ENCODE measurements at regions not wholly inside any gene's neighbourhood (a gene's known extent, or its start where the extent isn't known, plus 50 kb on each side); places are given as distances from the start of the nearest gene placed in this dataset.
"Not testable (repeated sequence)": the region's sequence is repeated elsewhere in the genome, so short reads cannot be mapped to it uniquely, and the experiment has no call there.

GRCh38 chr4:188975271-188975670 is 836.0 kb downstream of the TRIML1 start:
- TF ChIP-seq, protein P1, sequence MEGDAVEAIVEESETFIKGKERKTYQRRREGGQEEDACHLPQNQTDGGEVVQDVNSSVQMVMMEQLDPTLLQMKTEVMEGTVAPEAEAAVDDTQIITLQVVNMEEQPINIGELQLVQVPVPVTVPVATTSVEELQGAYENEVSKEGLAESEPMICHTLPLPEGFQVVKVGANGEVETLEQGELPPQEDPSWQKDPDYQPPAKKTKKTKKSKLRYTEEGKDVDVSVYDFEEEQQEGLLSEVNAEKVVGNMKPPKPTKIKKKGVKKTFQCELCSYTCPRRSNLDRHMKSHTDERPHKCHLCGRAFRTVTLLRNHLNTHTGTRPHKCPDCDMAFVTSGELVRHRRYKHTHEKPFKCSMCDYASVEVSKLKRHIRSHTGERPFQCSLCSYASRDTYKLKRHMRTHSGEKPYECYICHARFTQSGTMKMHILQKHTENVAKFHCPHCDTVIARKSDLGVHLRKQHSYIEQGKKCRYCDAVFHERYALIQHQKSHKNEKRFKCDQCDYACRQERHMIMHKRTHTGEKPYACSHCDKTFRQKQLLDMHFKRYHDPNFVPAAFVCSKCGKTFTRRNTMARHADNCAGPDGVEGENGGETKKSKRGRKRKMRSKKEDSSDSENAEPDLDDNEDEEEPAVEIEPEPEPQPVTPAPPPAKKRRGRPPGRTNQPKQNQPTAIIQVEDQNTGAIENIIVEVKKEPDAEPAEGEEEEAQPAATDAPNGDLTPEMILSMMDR (conservative IDR thresholded peaks at IDR 0.05; ENCODE audit: low read length), result no peak
- H3K4me3 ChIP-seq (ENCODE audit: low read length), result no peak overlapping the region
- no peak for DNase-seq (ENCODE audit: low read depth)

DNA sequence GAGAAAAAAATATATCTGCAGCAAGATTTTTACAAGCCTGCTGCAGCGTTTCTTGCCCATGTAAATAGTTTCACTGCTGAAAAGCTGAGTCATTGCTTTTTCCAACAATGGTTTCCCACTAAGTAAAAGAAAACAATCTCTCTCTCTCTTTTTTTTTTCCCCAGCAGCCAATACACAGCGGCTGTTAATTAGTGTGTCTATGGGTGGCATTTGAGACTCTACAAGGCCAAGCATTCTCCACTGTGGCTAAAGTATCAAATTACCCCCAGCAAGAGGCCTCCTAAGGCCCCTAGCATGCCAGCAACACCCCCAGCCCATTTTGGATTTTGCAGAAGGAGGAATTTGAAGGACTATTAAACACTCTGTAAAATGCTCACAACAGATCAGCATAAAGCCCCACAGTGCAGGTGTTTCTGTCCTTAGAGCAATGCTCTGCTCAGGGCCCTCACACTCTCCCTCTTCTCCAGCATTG is 837.4 kb downstream of the TRIML1 start:
- TF ChIP-seq, protein P1 (conservative IDR thresholded peaks at IDR 0.05; ENCODE audit: low read length), result no peak
- H3K4me3 ChIP-seq (ENCODE audit: low read length), result no peak overlapping the region
- DNase-seq (ENCODE audit: low read depth), result peak; percentile 59

- not testable (repeated sequence) for H3K4me3 ChIP-seq (ENCODE audit: low read length); DNase-seq (ENCODE audit: low read depth)
These were observed 838.0 kb downstream of the TRIML1 start for GRCh38 chr4:188977232-188977631.

- no peak for DNase-seq (ENCODE audit: low read depth)
- TF ChIP-seq, protein P1 (conservative IDR thresholded peaks at IDR 0.05; ENCODE audit: low read length), result no peak
- no peak overlapping the region for H3K4me3 ChIP-seq (ENCODE audit: low read length)
These were observed 845.3 kb downstream of the TRIML1 start for GRCh38 chr4:188984518-188984917.

DNA sequence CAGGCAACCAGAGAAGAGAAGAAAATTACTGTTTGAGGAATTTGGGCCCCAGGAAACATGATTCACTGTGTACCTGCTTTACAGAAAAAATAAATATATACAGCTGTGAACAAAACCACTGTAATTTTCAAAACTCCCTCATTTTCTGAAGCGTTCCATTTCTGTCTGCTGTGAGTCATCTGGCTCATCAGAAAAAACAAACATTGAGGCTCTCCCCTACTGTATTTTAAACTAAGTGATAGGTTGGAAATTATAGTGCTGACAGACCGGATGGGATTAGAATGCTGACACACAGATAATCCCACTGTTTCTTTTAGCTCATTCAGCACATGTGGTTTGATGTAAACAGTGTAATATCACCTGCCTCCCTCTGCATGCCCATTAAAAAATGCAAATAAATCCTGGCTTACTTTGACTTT is 847.0 kb downstream of the TRIML1 start:
- TF ChIP-seq, protein P1 (conservative IDR thresholded peaks at IDR 0.05; ENCODE audit: low read length), result no peak
- no peak overlapping the region for H3K4me3 ChIP-seq (ENCODE audit: low read length)
- peak; percentile 23 for DNase-seq (ENCODE audit: low read depth)

- DNase-seq (ENCODE audit: low read depth), result no peak
- TF ChIP-seq, protein P1 (conservative IDR thresholded peaks at IDR 0.05; ENCODE audit: low read length), result no peak
- no peak overlapping the region for H3K4me3 ChIP-seq (ENCODE audit: low read length)
These were observed 847.8 kb downstream of the TRIML1 start for GRCh38 chr4:188987011-188987410.

DNA sequence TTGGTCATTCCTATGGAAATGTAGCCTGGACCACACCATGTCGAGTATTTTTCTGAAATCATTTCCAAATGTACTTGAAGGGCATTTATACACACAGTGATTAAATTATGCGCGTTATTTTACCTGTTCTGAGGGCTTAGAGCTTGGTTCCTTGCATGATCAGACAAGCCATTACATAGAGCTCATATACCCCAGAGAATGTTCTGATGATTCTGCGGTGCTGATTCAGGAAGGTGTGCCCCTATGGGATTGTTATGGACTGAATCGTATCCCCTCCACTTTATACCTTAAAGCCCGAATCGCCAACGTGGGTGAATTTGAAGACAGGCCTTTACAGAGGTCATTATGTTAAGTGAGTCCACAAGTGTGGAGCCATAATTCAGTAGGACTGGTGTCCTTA is 848.9 kb downstream of the TRIML1 start:
- H3K4me3 ChIP-seq (ENCODE audit: low read length), result no peak overlapping the region
- no peak for DNase-seq (ENCODE audit: low read depth)
- TF ChIP-seq, protein P1 (conservative IDR thresholded peaks at IDR 0.05; ENCODE audit: low read length), result no peak

DNA sequence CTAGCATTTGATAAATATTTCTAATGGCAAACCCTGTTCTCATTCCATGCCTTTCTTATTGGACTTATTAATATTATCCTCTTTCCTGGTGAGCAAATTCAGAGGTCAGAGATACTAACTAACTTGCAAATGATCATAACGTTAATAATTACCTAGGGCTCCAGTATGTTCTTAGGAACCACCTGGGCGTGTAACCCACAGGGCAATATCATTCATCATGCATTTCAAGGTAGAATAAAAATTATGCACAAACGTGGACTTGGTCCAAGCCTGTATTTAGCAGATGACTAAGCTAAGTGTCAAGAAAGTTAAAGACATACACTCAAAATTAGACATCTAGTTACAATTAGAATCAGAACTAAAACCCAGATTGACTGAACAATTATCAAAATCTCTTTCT is 850.1 kb downstream of the TRIML1 start:
- no peak overlapping the region for H3K4me3 ChIP-seq (ENCODE audit: low read length)
- TF ChIP-seq, protein P1 (conservative IDR thresholded peaks at IDR 0.05; ENCODE audit: low read length), result no peak
- DNase-seq (ENCODE audit: low read depth), result no peak

Data from AG10803 (cell line).